Transverse colon (tissue), 4 donors: ENCODE measurements at regions not wholly inside any gene's neighbourhood (a gene's known extent, or its start where the extent isn't known, plus 50 kb on each side); places are given as distances from the start of the nearest gene placed in this dataset.

ENCODE experiments used
- EP300 ChIP-seq: sonication (generic); formaldehyde crosslinking; IDR thresholded peaks from one replicate; pipeline ENCODE4 v1.6.1; 2017; ENCODE audit warnings: antibody characterized with exemption, low read depth
- POLR2A ChIP-seq: fragments of 450-650 bp; IDR thresholded peaks from one replicate; pipeline ENCODE4 v1.6.1; 2016; ENCODE audit warnings: antibody characterized with exemption, mild to moderate bottlenecking, moderate library complexity
- POLR2AphosphoS5 ChIP-seq, 3 donors: sonication (generic); formaldehyde crosslinking; IDR thresholded peaks; one replicate each; pipeline ENCODE4 v1.6.1; 2016; ENCODE audit warnings: antibody characterized with exemption in 3 of 3
- TF ChIP-seq, protein P1 (sequence below), 5 experiments: fragments of 200-600 bp in 3 of 5; fragments of 450-650 bp in 2 of 5; sonication (generic) in 3 of 5; IDR thresholded peaks; 1 replicate in 2 of 5; 2 replicates in 3 of 5; pipeline ENCODE4 v1.5.1; 2016 to 2017; ENCODE audit warnings: antibody characterized with exemption in 5 of 5, inconsistent platforms in 3 of 5, mild to moderate bottlenecking in 2 of 5, moderate library complexity in 1 of 5

GRCh38 chr9:86503942-86504341 lies 149.7 kb upstream of the TUT7 start:
- TF ChIP-seq, protein P1, sequence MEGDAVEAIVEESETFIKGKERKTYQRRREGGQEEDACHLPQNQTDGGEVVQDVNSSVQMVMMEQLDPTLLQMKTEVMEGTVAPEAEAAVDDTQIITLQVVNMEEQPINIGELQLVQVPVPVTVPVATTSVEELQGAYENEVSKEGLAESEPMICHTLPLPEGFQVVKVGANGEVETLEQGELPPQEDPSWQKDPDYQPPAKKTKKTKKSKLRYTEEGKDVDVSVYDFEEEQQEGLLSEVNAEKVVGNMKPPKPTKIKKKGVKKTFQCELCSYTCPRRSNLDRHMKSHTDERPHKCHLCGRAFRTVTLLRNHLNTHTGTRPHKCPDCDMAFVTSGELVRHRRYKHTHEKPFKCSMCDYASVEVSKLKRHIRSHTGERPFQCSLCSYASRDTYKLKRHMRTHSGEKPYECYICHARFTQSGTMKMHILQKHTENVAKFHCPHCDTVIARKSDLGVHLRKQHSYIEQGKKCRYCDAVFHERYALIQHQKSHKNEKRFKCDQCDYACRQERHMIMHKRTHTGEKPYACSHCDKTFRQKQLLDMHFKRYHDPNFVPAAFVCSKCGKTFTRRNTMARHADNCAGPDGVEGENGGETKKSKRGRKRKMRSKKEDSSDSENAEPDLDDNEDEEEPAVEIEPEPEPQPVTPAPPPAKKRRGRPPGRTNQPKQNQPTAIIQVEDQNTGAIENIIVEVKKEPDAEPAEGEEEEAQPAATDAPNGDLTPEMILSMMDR (IDR thresholded peaks at IDR 0.05), result no peak
- no peak for TF ChIP-seq POLR2A
- TF ChIP-seq POLR2AphosphoS5 (IDR thresholded peaks at IDR 0.05), result no peak
- no peak for TF ChIP-seq EP300
